SK-N-SH (cell line): ENCODE measurements at regions not wholly inside any gene's neighbourhood (a gene's known extent, or its start where the extent isn't known, plus 50 kb on each side); places are given as distances from the start of the nearest gene placed in this dataset.

ENCODE experiments used
- CTCF ChIP-seq: fragments of 200-600 bp; sonication (generic); IDR thresholded peaks from 2 replicates; pipeline ENCODE4 v1.6.1; 2017; ENCODE audit warnings: antibody characterized with exemption, mild to moderate bottlenecking, moderate library complexity
- MAX ChIP-seq: IDR thresholded peaks from 2 replicates; pipeline ENCODE4 v1.4.0; 2012; ENCODE audit warnings: low read depth
- RAD21 ChIP-seq: IDR thresholded peaks from 2 replicates; pipeline ENCODE4 v1.6.1; 2012; ENCODE audit warnings: mild to moderate bottlenecking, low read length
- YY1 ChIP-seq: IDR thresholded peaks from 2 replicates; pipeline ENCODE4 v1.4.0; 2012; ENCODE audit warnings: low read depth, mild to moderate bottlenecking

DNA sequence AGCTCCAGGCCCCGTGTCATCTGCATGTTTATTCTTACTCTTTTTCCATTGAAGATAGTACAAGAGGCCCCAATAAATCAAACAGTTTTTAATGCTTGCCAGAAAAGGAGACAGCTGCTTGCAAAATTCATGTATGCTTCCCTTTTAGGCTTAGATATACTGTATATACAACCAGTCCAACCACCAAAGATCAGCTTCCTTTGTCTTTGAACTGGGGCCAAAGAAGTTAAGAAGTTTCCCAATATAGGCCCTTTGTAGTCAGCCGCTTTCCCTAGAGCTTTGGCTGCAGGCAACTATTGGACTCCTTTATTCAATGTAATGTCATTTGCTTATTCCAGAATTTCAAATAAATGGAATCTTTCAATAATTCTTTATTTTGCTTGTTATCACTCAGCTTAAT, 1395.0 kb downstream of the GATA3 start:
- TF ChIP-seq CTCF (no peak), YY1 (no peak), MAX (no peak), RAD21 (no peak)
